NCI-H146 treated with DMSO at 0.1 percent for 48 hours (cell line): ENCODE measurements at regions not wholly inside any gene's neighbourhood (a gene's known extent, or its start where the extent isn't known, plus 50 kb on each side); places are given as distances from the start of the nearest gene placed in this dataset.
A peak's percentile ranks its signal among the peaks of the same experiment; 100 is the strongest.

Experiments
- DNase-seq: peaks from one replicate; lab custom pipeline; 2025; ENCODE audit not compliant: unreplicated experiment; lab: John Stamatoyannopoulos, UW

- no peak for DNase-seq
Measured at GRCh38 chr5:33361781-33362180, 79.0 kb upstream of the TARS1 start.

DNA sequence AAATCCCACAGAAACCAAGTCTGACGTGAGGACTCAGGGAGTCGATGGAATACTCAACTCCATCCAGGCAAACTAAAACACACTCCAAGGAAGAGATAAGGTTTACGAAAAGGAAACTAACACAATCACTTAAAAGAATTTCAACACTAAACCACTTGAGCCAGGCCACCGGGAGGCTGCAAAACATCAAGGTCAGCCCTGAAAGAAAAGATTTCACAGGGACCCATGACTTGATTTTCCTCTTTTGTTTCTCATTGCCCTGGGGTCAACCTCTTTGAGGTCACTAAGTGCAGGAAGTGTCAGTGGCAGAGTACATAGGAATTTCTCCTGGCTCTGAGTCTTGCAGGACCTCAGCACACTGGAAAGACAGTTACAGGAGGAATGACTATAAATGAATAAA is 77.8 kb upstream of the TARS1 start:
- DNase-seq = no peak

- DNase-seq = no peak
Measured at GRCh38 chr5:33363537-33363936, 77.2 kb upstream of the TARS1 start.

DNA sequence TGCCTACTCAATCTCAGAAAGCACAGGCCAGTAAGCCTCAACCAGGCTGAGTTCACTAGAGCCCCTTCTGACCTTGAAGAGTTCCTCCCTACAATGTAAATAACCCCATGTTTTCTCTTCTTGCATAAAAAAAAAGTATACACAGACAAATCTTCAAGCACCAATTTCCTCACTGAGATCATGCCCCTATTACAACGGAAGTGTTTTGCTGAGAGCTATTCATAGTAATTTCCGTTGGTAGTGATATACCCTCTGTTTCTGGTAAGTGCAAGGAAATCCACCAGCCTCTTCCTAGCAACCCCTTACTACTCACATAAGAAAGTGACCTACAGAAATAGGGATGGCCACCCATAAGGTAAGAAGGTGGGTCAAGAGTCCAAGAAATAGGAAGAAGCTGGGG is 76.4 kb upstream of the TARS1 start:
- DNase-seq = no peak

DNA sequence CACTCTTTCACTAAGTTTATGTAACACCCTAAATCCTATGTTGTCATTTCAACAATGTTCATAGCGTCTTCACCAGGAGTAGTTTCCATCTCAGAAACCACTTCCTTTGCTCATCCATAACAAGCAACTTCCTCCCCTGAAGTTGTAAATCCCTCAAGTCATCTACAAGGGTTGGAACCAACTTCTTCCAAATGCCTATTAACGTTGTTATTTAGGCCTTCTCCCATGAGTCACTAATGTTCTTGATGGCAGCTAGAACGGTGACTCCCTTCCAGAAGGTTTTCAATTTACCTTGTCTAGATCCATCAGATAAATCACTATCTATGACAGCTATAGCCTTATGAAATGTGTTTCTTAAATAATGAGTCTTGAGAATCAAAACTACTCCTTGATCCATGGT is 73.3 kb upstream of the TARS1 start:
- no peak for DNase-seq

DNA sequence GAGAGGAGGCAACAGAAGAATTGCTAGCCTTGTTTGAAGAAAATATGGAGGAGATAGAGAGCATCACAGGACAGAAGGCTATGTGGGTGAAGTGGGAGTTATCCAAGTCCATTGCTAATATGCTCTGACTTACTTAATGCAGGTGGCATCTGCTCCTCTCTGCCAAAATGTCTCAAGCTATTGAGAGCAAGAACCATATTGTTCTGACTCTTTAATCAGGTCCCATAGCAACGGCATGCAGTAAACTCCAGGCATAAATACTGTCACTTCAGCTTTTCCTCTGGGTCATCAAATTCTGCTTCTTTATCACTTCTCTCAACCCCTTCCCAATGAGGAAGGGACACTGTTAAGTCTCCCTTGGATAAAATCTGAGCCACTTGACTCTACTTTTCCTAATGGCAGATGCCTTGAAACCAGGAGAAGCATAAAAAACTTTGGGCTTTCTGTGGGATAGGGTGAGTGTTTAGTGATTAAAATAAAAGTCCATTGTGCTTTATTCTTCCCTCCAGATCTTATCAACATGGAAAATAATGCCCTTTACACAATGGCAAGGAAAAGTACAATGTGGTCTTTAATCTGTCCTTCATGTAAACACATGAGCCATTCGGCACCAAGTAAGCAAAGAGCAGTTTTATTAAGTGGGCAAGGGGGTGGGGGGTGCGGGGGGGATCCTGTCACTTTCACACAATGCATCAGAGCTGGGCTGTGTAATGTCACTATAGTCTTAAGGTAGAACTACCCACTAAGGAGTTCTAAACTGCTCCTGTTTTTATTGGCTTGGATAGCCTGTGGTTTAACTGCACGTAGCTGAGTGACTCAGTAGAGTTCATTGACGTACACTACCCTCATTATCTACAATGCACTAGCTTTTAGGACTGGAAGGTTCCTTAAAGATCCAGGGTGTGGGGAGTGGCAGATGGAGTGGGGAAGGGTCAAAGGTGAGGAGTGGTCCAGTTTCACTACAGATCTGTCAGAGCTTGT is 71.0 kb upstream of the TARS1 start:
- no peak for DNase-seq

DNA sequence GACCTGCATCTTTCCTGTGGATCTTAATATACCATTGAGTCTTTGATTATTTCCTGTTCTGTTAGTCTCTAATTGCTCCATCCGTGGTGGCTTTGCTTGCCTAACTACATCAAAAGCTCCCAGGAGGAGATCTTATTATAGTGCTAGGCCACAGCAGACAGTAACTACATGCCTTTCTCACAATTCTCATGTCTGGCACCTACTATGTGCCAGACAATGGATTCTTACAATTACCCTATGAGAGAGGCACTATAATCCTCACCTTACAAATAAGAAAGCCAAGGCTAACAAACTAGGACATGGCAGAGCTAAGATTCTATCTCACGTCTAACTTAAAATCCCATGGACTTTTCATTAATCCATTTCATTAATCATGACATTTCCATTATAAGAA is 70.3 kb upstream of the TARS1 start:
- DNase-seq = no peak

DNA sequence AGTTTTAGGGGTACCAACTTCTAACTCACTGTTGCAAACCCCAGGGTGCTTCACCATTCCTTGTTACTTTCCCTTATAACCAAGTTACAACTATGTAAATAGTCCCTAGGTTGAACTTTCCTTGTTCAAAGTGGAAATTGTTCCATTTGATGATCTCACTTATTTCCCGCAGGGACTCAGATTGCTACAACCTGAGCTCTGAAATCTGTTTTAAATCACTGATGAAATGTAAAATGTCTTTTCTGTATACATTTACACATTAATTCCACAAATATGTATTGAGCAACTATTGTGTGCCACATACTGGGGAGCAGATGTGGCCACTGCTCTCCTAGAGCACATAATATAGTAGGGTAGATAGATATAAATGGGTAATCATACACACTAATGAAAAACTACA is 69.1 kb upstream of the TARS1 start:
- DNase-seq = no peak

DNA sequence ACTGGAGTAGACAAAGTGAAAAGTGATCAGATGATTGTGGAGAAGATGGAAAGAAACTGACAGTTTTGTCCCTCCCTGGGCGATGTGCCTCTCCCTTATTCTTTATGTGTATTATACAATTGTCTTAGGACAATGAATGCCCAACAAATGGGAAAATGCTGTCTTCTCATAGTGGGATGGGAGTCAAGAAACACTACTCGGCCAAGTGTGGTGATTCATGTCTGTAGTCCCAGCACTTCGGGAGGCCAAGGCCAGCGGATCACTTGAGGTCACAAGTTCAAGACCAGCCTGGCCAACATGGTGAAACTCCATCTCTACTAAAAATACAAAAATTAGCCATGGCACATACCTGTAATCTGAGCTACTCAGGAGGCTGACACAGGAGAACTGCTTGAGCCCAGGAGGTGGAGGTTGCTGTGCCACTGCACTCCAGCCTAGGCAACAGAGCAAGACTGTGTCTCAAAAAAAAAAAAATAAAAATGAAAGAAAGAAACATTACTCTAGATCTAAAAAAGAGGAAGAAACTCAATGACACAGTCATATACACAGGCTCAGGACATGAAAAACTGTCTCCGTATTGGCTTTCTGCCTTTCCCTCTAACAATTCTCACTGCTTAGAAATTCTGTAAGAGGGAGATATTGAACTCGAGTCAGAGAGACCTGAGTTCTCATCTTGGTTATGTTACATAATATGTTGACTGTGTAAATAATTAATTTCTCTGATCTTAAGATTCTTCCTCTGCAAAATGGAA is 67.9 kb upstream of the TARS1 start:
- no peak for DNase-seq

DNA sequence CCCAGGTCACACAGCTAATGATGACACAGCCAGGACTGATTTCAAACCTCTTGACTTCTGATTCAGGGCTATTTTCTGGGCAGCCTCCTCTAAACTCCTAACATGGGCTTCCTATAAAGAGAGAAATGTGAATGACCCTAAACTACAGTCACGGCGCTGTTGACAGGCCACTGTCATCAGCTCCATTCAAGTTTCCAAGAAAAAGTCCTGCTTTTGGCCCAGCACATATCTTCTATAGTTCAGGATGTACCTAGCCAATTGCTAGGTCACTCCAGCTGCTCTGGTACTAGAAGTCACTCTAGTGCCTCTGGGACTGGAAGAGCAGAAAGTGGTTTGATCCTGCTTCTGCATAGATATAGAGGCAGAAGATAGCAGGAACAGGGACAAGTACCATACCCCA is 64.9 kb upstream of the TARS1 start:
- no peak for DNase-seq

DNA sequence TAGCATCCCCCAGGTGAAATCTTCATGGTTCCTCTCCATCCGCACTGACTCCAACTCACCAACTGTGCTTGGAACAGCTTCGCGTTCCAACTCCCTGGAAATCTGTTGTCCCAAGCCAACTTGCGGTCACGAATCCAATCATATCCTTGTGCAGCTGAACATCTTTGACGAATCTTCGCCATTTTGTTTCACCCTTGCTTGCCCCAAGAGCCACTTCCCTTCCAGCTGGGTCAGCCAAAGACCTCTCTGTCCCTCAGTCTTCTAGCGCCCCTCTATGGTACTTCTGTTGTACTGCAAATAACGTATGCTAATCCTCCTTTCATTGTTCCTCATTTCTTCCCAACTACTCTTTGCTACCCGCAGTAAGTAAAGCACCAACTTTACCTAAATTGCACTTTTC is 61.0 kb upstream of the TARS1 start:
- DNase-seq = peak; percentile 5

DNA sequence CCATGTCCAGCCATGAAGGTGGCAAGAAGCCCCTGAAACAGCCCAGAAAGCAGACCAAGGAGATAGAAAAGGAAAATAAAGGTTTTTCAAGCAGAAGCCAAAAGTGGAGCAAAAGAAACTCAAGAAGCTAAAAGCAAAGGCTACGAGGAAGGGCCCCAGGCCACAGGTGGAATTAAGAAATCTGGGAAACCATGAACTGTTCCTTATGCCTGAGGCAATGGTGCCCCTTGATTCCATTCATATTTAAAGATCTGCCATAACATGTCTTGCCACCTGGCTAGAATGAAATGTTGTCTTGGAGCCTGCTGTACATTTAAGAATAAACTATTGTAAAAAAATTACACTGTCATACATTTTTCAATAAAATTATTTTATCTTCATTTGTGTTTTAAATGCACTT is 59.5 kb upstream of the TARS1 start:
- no peak for DNase-seq
